ENCODE measurements at regions not wholly inside any gene's neighbourhood (a gene's known extent, or its start where the extent isn't known, plus 50 kb on each side); places are given as distances from the start of the nearest gene placed in this dataset.

DNA sequence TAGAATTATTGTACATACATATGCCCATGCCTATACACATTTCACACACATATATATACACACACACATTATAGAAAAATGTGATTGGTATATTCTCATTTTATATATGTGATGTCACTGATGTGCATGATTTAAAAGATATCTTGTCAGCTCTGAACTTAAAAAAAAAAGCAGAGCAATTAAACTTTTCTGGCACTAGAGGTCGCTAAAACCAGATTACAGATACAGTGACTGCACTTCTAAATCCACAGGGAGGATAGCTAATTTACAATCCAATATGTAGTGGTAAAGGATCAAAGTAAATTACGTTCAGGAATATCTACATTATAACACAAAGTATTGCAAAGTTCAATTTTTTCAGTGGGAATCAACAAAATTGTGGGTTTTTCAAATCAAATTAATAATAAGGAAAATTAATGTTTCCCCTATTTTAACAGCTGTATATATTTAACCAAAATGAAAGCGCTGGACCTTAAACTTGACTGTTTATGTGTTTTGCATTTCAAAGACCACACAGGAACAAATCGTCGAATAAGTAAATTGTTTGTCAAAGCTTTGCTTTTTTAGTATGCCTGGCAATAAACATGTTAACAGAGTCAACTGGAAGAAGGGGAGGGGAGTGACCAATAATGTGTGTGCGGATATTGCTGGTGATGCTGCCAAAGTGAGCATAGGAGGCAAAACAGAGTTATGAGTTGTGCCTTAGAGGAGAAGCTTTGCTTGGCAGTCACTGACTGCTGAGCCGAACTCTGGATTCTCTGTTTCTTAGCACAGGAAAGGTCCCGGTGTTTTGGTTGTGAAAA lies 1201.4 kb upstream of the C9orf72 start:
- no peak for DNase-seq

DNA sequence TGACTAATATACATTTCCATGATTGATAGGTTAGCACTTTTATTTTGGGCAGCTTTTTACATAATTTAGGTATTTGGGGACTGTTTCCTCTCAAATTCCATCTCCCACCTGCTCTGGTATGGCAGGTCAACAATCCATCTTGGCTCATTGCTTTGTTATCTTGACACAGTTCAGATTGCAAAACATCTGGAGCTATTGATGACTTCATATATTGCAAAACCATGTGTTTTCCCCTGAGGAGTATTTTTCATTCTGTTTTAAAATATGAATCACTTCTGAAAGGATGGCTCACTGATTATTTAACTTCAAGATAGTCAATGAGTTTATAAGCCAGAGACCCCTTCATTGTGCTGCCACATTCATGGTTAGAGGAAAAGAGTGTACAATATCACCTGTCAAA lies 1206.0 kb upstream of the C9orf72 start:
- DNase-seq = no peak

DNA sequence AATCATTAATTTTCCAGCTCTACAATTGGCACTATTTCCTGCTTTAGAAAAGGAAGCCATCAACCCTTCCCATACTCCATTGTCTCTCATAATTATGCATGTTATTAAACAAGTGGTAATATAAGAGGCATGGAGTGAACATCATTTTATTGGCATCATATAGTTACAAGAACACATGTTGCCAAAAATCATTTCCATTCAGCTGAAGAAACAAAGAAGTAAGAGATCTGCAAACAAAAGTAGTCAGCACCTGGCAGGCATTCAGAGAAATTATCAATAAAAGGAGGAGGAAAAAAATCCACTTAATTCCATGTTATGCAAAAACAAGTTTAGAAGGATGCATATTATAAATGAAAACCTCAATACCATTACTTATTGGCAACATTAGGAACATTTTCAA lies 1208.2 kb upstream of the C9orf72 start:
- DNase-seq = no peak

DNA sequence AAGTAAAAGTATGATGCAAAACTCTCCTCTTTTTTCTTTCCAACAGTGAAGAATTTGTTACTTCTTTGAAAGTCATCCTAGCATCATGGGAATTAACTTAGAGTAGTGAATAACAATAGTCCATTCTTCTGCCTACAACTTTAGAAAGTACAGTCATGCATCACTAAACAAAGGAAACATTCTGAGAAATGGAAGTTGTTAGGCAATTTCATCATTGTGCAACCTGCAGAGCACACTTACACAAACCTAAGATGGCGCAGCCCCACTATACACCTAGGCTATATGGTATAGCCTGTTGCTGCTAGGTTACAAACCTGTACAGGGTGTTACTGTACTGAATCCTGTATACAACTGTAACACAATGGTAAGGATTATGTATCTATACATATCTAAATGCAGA lies 1209.3 kb upstream of the C9orf72 start:
- DNase-seq = no peak

DNA sequence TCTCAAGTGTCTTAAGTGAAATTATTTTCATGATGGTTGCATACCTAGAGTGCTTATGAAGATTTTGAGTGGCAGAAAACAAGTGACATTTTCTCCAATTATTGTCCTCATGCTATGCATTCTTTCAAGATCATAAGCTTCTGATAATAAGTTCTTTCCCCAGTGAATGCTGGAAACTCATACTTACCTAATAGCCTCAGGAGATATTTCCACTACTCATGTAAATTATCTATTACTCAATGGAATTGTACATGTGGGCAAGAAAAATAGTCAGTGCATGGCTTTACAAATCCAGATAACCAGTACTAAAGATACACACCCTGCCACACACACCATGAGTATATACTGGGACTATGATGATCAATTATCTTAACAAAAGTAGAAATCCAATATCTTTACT lies 1219.4 kb upstream of the C9orf72 start:
- no peak for DNase-seq

DNA sequence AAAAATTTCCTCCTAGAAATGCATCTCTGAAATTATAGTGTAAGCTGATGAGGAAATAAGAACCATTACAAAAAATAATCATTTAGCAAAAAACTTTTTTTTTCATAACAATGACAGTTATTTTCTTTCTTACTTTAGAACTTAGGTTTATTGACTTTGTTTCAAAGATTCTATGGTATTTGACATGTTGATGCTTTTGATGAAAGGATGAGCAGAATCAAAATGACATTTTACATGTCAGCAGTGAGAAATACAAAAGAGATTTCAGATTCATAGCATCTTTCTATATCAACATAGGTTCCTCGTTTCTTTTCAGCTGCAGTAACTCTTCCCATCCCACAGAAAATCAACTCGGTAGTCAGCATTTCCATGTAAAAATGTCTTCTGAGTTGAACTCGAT lies 1226.6 kb upstream of the C9orf72 start:
- DNase-seq = no peak

DNA sequence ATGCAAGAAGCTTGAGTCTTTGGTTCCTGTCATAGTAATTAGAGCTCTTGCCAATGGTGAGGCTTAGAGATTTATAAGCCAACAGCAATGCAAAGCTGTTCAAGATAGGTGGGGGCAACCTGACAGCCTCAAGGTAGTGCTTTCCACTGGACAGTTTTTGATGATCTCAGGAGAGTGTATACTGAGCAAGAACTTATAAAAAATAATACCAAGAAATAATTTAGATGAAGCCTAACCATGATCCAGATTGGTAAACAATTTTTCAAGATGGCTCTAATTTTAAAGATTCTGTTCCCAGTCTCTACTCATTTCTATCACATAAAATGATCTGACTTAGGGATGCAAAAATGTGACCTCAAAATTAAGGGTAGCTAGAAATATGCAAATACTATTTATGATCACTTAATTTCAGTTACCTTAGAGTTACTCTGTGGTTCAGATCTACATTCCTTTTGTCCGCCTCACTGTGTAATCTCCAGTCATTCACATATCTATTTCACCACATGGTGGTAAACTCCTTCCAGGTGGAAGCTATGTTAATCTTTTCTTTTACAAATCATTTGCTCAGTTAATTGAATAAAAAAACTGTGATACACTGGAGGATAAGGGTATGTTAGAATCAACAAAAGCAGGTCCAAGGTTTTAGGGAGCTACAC lies 1228.0 kb upstream of the C9orf72 start:
- DNase-seq = no peak

DNA sequence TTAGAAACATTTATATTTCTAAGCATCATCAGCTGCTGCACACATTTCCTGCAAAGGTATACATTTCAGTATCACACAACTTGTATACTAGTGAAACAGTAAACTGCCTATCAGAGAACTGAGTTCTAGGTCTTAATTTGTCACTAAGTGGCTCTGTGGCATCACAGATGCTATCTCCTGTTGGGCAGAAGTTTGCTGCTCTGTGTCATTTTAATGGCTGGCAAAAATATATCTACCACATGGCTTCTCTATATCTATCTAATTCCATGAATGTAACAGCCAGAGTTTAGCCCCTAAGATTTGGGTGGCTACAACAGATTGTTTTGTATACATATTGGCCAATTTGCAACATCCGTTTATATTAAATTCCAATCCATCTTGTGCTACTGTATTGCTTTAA lies 1231.9 kb upstream of the C9orf72 start:
- no peak for DNase-seq

DNA sequence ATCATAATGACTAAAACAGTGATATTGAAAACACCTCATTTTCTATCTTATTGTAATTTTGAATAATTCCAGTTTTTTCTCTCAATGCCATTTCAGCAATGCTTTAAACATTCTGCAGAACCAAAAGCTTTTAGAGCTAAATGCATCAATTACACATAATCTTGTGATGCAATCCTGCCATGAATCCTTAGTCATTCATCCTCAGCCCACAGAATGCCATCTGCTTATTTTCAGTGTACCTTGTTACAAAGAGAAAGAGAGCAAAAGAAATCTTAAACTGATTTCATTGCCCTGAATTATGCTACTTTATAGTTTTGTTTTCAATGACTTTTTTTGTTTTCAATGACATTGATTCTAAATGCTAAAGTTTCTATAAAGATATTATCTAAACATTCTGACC lies 1234.8 kb upstream of the C9orf72 start:
- DNase-seq = no peak

DNA sequence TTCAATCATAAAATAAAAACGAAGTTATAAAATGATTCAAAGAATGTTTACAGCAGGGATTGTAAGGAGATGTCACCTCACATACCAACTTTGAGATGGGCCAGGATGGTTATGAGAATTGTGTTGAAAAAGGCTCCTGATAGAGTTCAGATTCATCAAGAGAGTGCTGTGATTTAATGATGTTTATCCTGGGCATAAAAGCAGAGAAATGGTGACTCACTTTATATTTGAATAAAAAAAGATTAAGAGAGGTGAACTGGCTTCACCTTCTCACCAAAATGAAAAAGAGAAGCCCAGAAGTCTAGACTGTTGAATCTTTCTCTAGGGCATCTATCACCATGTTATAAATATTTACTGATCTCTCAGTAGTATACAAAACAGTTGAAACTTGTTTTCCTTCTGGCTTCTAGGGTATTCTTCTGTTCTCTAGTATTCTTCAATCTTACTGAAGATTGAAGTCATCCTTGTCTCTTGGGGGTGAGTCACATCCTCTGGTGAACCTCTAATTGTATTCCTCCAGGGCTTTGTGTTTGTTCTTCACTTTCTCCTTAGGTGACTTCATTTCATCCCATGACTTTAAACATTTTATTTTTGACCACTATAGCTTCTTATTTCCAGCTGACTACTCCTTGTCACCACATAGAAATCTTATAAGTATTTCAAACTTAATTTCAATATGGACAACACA lies 1237.3 kb upstream of the C9orf72 start:
- DNase-seq = no peak

DNA sequence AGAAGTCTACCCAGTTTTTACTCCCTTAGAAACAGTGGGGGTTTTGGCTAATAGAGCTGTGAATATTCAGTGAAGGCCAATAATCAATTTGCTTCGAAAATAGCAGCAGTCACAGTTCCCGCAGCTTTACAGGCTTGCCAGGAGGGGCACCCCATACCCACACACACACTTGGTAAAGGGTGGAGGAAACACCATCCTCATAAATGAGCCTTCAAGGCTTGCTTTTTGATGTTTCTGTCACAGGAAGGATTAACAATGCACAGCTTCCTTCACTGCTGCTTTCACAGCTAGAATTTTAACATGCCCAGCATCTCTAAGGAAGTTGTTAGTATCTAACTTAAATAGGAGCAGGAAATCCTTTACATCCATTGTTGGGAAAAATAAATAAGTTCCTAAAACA lies 1247.5 kb upstream of the C9orf72 start:
- DNase-seq = no peak

DNA sequence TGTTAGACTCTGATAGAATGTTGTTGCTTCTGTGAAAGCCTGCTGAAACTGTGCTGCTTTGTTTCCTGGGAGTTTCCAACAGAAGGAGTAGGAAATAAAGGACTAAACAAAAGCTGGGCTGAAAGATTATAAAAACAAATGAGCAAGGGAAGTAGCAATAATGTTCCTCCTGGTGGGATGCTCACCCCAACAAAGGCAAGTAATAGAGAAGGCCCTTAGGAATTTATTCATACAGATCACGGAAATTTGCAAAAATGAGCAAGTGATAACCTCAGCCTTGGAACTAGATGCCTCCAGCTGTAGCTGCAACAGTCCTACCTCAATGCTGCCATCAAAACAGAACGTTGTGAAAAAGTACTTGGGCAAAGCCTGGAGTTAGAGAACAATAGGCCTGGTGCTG lies 1248.0 kb upstream of the C9orf72 start:
- DNase-seq = no peak

DNA sequence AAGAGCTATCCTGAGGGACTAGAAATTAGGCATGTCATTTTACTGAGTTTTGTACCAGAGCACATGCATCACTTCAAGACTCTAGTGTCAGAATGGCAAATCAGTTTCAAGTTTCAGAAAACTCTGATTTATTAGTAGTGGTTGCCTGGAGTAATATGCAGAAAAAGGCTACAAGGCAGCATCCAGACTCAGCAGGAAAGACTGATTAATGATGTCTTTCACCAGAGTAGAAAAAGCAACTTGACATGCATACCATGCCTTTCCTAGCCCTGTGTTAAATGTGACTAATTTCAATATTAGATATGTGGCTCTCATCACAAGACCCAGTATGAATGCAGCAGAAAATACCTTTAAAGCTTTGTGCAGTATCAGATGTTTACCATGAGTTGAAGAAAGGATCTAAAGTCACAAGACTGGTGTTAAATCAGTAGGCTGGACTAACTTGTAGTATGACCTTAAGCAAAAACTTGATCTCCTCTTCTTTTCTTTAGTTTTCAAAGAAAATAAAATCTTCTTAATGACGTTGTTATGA lies 1251.2 kb upstream of the C9orf72 start:
- DNase-seq = no peak

DNA sequence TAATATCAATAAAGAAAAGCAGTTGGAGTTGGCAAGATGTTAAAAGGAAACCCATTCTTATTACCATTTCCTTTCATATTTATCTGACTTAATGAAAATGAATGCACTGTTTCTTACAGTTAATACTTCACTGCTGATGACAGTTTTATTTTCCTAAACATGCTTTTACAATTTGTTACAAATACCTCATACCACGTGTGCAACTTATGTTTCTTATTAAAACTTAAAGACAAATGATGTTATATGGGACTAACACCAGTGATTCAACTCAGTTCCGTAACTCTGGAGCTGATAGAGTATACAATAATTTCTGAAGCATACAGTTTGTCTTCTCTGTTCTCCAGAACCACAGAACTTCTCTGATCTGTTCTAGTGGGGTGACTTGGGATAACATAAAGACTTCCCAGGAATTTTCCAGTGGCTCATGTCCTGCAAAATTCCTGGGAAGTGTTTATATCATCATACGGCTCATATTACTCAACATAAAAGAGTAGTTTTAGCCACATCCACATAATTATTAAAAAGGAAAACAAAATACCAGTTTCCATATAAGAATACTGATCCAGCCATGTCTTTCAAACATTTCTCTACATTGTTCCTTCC lies 1259.0 kb upstream of the C9orf72 start:
- DNase-seq = no peak

DNA sequence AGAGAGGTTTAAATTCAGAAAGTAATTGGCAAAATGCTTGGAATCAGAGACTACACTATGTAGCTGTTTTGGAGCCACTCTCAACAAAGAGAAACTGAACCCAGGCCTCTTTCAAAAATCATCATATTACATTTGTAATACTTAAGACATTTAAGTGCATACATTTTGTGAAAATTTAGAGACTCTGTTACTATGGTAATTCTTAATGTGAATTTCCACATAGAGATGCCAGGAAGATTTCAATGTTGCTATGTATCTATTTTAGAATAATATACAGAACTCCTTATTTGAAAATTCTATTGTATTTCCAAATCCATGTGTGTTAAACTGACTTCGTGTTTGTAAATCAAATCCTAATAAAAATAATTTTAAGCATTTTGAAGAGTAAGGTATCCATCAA lies 1260.9 kb upstream of the C9orf72 start:
- DNase-seq = no peak

DNA sequence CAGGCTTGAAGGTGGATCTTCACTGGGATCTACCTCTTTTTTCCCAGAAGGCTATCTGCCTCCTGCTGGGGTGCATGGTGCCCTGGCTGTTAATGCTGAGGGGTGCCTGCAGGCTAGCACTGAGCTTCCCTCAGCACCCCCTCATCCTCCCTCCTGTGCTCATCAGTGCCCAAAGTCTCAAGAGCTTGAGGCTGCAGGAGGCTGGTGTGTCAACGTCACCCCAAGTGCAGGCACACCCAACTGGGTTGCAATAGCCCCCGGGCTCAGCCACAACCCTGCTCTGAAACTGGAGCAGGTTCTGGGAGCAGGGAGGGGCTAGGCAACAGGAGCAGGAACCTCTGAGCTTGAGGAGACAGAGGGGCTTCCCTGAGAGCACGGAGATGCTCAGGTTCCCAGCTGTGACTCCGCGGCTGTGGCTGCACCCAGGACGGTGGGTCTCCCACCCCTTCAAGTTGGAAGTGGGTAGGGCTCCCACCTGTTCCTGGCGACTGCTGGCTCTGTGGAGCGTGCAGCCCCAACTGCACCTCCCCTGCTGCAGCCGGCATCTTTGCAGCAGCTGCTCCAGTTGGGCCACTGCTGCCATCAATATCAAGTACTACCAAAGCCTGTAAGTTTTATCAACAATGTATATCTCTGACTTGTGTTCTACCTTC lies 1266.6 kb upstream of the C9orf72 start:
- no peak for DNase-seq

DNA sequence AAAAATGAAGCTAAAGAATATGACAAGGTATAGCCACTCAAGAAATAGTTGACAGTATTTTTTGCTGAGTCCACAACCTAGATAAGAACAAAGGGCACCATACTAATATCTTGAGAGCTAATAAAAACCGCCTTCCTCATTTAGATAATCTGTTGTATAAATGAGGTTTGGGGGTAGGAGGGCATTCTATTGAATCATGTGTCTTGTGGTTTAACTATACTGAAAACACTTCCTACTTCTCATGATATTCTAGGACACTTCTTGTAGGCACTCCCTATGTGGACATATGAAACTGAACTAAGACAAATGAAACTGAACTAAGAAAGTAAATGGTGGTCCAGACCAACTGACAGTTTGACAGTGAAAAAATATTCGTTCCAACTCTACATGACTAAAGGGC lies 1268.5 kb upstream of the C9orf72 start:
- DNase-seq = no peak

DNA sequence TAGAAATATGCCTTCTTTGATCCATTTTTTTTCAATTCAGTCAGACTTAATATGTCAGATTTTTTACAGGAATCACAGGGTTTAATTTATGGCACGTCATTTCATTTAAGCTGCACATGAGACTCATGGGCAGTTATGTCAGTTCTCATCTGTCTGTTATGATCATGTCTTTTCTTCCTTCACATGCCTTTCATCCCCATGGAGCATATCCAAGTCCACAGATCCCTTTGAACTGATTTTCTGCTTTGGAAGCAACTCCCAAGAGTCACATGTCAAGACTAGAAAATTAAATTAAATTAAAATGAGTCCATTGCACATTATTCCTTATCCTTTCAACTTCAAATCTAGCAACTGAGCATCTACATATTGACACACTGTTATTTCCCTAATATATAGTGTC lies 1274.0 kb upstream of the C9orf72 start:
- DNase-seq = no peak

DNA sequence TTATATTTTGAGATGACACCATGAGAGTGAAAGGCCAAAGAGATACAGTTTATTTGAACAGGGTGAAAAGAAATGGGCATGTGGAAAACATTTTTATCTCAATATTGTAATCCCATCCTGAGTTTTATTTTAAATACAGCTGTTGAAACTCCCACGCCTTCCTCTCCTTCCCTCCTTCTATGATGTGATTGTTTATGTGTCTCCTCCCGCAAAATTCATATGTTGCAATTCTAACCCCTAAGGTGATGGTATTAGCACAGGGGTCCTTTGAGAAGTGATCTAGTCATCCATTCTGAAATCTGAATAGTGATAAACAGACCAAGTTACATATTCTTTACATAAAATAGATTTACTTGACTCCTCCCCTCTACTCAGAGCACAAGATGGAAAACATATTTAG lies 1275.4 kb upstream of the C9orf72 start:
- DNase-seq = no peak

DNA sequence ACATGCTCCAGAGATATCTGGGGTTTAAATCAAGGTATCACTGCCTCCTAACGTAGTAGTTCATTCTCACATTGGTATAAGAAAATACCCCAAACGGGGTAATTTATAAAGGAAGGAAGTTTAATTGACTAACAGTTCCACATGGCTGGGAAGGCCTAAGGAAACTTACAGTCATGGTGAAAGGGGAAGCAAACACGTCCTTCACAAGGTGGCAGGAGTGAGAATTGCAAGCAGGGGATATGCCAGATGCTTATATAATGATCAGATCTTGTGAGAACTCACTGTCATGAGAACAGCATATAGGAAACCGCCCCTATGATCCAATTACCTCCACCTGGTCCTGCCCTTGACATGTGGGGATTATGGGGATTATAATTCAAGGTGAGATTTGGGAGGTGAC lies 1280.2 kb upstream of the C9orf72 start:
- DNase-seq = no peak

DNA sequence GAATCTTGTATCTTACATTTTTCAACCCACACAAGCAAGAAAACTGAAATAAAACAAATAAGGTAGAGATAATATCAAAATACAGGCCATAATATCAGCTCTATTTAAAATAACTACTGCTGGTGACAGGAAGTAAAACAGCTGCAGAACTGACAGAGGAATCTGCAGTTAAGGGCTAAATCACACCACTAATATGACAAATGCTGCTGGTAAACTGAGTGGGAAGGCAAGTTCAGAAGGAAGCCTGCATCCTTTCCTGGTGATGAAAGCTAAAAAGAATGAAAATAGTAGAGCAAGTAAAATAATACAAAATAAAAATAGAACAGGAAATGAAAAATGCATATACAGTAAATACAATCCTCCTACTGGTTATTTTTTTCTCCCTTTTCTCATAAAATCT lies 1293.7 kb upstream of the C9orf72 start:
- no peak for DNase-seq

DNA sequence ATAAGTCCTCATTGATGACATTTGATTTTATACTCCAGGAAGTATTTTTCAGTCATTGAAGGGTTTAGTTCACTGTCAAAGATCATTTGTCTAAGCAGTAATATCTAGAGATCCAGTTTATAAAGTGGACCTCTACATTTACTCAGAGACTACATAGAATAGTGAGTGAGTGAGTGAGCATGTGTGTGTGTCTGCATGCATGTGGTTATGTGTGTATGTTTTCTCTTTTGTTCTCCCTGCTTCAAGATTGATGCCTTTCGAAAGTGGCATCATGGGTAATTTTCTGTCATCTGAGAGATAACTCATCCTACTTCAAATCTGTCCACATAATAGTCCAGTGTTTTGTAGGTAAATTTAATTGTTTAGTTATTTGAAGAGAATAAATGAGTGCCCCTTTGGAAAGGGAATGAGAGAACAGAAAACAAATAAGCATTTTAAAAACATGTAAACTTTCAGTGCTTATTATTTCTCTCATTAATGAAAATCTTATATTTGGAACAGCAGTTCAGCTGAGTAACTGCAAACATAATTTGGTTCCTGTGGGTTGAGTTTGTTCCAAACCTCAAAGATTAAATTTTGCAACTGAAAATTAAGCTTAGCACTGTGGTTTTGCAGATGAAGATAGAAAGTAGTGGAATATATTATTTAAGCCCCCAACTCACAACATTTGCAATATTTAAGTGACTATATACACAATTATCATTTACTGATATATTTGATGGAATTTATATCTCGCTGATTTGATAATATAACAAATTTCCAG lies 1295.1 kb upstream of the C9orf72 start:
- DNase-seq = no peak

Data from DMS79 (cell line).